AG20443 (cell line): ENCODE measurements at regions not wholly inside any gene's neighbourhood (a gene's known extent, or its start where the extent isn't known, plus 50 kb on each side); places are given as distances from the start of the nearest gene placed in this dataset.
A peak's percentile ranks its signal among the peaks of the same experiment; 100 is the strongest.

ENCODE experiments used
- DNase-seq: peaks from one replicate; pipeline ENCODE4 v3.0.0; 2012; ENCODE audit warnings: low spot score, mixed read lengths

DNA sequence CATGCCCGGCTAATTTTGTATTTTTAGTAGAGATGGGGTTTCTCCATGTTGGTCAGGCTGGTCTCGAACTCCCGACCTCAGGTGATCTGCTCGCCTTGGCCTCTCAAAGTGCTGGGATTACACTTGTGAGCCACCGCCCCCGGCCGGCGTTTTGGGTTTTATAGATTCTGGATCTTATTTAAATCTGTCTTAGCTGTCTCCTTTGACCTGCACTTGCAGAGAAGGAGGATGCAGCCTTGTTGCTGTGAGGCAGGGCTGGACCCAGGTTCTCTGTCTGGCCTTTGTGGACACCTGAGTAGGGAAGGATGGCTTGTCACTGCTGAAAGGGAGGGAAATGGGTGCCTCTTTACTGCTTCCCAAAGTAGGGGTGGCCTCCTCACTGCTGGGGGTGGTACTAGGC is 83.0 kb upstream of the HS6ST1 start:
- no peak for DNase-seq

DNA sequence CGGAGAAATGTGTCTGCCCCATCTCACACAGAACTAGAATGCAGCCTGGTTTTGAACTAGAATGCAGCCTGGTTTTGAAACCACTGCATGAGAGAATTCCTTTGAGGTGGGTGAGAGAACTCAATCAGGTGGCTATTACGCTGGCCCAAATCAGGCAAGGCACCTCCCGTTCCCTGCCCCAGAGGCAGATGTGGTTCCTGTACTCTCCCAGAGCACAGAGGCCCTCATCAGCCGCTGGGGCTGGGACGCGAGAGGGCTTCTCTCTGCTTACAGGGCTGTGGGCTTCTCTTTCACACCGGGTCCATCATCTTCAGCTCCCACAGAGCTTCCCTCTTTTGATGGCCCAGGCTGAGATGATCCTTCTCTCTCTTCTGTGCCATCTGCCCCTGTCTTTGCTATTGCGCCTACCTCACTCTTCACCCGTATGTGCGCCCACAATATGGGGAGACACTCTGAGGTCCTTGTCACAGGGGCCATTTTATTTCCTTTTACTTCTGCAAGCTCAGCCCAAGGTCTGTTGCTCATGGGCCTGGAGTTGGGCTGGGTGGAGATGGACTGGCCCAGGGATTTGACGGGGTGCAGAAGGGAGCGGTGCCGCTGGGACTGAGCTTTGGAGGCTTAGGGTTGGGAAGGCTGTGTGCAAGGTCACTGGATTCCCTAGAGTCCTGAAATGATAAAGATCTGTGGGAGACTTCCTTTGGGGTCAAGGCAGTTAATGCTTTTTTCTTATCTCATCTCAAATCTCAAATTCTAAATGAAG is 84.4 kb upstream of the HS6ST1 start:
- no peak for DNase-seq

GRCh38 chr2:128403814-128404708 is 85.4 kb upstream of the HS6ST1 start:
- DNase-seq = no peak

- no peak for DNase-seq
Measured at GRCh38 chr2:128404709-128405466, 86.2 kb upstream of the HS6ST1 start.

DNA sequence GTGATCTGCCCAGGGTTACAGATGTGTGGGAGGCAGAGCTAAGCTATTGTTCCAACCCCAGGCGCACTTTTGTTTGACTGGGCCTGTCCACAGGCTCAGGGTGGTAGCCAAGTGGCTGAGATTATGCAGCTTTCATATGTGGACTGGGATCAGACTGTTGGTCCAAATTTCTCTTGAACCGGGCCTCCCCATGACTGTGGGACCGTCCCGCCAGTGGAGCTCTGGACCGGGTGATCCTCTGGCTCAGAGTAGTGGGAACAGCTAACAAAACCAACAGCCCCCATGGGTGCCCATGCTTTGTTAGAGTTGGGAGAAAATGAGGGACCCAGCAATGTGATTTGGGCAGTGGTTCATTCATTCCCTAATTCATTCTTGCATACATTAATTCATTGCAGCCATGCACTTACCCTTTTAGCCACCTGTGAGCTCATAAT is 86.8 kb upstream of the HS6ST1 start:
- no peak for DNase-seq

- DNase-seq = no peak
Measured at GRCh38 chr2:128405981-128406613, 87.4 kb upstream of the HS6ST1 start.

DNA sequence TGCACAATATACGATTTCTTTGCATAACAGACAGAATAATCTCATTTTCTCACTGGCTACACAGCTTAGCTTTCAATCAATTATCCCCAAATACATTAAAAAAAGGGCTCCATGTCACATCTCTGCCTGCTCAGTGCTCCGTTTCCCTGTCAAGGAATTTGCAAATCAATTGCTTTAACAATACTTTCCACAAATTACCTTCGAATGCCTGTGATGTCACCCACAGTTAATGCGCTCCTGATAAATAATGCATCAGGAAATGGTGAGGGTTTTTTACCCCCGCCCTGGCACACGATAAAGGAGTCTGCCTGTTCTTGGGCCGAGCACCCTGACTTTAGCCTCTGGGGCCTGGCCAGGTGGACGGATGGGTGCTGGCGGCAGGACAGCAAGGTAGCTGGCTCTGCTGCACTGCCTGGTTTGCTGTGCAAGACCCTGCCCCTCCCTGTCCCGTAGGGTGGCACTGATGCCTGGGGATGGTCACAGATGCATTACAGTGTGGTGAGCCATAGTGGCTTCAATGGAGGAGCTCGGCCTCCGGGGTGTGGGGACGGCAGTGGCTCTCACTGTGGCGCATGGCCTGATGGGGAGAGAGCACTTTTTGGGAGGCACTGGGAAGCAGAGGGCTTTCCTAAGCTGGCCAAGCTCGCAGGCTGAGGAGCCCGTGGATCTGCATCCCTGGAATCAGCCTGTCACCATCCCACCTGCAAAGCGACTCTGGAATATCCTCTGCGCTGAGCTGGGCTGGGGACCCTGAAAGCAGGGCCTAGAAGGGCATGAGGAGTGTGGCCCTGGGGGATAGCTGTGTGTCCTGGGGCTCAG is 88.3 kb upstream of the HS6ST1 start:
- no peak for DNase-seq

GRCh38 chr2:128408349-128409305 is 90.0 kb upstream of the HS6ST1 start:
- DNase-seq = peak; percentile 88

DNA sequence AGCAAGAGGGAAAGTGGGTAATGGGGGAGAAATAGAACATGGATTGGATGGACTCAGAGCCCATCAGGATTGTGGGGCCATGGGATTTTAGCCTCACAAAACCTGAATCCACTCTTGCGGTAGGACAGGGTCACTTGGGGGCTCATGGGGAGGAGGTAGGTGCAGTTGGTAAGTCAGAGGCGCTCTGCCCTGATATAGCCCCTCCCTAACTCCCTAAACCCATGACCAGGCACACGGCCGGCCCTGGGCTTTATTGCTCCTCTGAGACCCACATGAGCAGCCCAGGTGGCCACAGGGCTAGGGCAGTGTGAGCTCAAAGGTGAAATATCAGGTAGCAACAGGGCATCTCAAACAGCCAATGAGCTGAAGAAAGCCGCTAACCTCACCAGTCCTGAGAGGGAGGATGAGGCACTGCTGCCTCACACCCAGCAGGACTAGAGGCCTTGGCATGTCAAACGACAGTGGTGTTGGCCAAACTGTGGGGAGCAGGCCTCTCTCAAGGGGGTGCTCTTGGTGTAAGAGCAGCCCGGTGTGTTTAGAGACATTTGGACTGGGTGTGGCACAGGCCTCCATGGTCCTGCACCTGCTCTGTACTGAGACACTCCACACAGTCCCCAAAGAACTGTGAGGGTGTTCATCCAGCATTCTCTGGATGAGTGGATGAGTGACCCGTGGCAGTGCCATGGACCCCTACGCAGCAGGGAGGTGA is 90.8 kb upstream of the HS6ST1 start:
- DNase-seq = no peak

- no peak for DNase-seq
Measured at GRCh38 chr2:128410035-128410757, 91.5 kb upstream of the HS6ST1 start.

GRCh38 chr2:128410758-128411215 is 92.1 kb upstream of the HS6ST1 start:
- no peak for DNase-seq

GRCh38 chr2:128411431-128411830 is 92.8 kb upstream of the HS6ST1 start:
- DNase-seq = no peak

DNA sequence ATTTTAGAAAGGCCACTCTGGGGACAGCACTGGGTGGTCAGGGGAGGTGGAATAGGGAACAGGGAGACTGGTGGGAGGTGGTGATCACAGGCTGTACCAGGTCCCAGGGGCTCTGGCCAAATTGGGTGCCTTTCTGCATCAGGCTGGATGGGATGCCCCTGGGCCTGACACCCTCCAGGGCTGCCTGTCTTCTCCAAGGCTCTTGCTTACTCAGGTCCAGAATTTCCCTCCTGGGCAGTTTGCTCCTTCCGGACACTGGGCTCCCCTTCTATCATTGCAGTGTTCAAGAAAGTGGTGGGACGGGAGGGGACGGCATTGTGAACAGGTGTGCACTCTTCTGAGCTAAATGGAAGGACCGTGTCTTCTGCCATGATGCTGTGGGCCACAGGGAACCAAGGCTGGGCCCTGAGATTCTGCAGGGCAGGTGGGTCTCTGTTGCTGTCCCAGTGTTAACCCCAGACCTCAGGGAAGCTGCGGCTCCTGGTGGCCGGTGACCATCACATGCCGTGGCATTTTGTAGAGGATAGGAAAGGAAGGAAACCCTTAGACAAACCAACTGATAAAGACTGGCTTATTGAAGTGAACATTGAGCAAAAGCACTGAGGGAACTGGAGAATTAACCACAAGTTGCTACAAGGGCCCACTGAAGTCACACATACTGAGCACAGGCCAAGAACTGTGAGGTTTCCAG is 93.7 kb upstream of the HS6ST1 start:
- no peak for DNase-seq

DNA sequence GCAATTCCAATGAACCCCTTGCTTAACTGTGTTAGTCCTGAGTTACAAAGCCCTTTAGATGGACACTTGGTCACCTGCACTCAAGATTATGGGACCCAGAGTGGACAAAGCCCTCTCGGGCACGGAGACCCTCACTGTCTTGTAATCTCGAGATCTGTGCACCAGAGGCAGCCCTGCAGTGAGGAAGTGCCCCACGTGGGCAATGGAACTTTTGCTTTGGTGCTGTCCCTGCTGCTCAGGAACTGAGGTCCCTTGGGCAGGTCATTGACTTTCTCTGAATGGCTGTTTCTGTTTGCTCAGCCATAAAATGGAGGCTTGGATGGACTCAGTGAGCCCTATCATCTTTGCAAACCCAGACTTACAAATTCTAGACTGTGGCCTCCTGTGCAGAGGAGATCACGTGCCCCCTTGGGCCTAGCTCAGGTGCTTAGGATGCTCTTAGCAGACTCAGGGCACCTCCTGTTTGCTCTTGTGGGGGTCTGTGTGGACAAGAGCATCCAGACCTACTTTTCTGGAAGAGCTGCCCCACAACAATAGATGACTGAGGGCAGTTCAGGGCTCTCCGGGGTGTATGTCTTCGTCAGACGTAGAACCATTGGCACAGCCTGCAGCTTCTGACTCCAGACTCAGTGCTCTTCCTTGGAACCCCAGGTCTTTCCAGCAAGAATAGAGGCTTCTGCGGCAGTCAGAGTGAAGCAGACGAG is 94.5 kb upstream of the HS6ST1 start:
- DNase-seq = no peak

GRCh38 chr2:128413718-128414341 is 95.2 kb upstream of the HS6ST1 start:
- no peak for DNase-seq

- no peak for DNase-seq
Measured at GRCh38 chr2:128414351-128414750, 95.7 kb upstream of the HS6ST1 start.
